ENCODE measurements at regions not wholly inside any gene's neighbourhood (a gene's known extent, or its start where the extent isn't known, plus 50 kb on each side); places are given as distances from the start of the nearest gene placed in this dataset.

DNA sequence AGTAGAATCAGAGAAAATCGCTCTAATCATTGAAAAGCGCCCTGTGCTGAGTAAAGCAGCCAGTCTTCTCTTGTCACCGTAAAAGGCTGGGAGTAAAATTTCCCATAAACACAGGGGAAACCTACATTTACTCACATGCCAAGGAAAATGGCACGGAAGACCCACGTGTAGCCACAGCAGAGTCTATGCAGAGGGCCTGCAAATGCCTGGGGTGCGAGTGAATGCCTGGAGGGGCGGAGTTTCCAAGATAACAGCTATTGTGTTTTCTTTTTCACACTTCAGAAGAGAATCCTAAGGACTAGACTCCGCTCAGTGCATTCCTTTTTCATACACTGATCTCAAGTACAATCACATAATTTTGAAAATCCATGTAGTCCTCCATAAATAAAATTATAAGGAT, 159.9 kb upstream of the FOXN3 start (continued):
- no peak for TF ChIP-seq POU2F2 (IDR thresholded peaks at IDR 0.05; ENCODE audit: borderline replicate concordance, low read depth, low read length)
- TF ChIP-seq SIN3A (IDR thresholded peaks at IDR 0.05; ENCODE audit: low read depth, low read length), result no peak
- TF ChIP-seq, protein P1, sequence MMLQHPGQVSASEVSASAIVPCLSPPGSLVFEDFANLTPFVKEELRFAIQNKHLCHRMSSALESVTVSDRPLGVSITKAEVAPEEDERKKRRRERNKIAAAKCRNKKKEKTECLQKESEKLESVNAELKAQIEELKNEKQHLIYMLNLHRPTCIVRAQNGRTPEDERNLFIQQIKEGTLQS (IDR thresholded peaks at IDR 0.05; ENCODE audit: borderline replicate concordance, extremely low read depth, low read depth, low read length), result no peak
- TF ChIP-seq, protein P2, sequence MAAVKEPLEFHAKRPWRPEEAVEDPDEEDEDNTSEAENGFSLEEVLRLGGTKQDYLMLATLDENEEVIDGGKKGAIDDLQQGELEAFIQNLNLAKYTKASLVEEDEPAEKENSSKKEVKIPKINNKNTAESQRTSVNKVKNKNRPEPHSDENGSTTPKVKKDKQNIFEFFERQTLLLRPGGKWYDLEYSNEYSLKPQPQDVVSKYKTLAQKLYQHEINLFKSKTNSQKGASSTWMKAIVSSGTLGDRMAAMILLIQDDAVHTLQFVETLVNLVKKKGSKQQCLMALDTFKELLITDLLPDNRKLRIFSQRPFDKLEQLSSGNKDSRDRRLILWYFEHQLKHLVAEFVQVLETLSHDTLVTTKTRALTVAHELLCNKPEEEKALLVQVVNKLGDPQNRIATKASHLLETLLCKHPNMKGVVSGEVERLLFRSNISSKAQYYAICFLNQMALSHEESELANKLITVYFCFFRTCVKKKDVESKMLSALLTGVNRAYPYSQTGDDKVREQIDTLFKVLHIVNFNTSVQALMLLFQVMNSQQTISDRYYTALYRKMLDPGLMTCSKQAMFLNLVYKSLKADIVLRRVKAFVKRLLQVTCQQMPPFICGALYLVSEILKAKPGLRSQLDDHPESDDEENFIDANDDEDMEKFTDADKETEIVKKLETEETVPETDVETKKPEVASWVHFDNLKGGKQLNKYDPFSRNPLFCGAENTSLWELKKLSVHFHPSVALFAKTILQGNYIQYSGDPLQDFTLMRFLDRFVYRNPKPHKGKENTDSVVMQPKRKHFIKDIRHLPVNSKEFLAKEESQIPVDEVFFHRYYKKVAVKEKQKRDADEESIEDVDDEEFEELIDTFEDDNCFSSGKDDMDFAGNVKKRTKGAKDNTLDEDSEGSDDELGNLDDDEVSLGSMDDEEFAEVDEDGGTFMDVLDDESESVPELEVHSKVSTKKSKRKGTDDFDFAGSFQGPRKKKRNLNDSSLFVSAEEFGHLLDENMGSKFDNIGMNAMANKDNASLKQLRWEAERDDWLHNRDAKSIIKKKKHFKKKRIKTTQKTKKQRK (IDR thresholded peaks at IDR 0.05; ENCODE audit: low read depth, low read length), result no peak

DNA sequence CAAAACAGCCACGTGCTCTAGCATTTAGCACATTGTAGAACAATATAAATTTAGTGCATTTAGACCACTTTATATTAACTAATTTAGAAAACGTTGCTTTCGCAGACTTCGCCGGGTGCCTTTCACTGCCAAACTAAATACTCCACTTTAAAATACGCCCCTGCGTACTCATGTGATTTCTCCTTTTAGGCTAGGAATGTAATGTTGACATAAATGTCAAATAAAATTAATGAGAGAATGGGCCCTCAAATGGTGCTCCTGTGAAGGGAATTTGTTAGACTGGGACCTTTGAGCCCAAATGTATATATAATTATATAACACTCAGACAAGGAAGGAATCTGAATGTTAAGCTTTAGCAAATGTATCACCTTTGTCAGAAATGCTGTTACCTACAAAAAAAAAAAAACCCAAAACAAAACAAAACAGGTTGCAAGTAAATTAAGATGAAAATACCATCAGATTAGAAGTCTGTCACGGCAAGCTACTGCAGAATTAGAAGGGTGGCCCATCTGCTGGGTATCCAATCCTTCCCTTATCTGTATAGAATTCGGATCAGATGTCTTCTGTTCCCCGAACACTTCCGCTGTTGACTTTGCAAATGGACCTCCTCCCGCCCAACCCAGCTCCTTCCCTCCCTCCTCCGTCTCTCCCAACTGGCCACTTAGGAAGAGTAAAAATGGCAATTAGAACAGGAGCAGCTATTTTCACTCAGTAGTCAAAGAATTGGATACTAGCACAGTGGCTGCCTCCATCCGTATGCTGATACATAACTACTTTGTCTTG, 159.3 kb upstream of the FOXN3 start:
- no peak for DNase-seq (ENCODE audit: low read depth, low spot score)
- Histone ChIP-seq H3K79me2 (ENCODE audit: control insufficient read depth, insufficient read depth, low read length) (no peaks in the 10 kb centered on the region), H3K4me3 (no peak overlapping the region), H3K36me3 (ENCODE audit: control insufficient read depth in 2 of 2, insufficient read depth in 2 of 2, low read length in 1 of 2) (no peaks in the 10 kb centered on the region), H3K27ac (ENCODE audit: control insufficient read depth, insufficient read depth) (no peak overlapping the region), H3K9me3 (replicated peaks; ENCODE audit: control insufficient read depth, insufficient read depth, low read length) (no peaks in the 10 kb centered on the region), H3K4me2 (ENCODE audit: control insufficient read depth, insufficient read depth) (no peak overlapping the region), H3K9ac (ENCODE audit: control insufficient read depth, insufficient read depth, low read length) (no peak overlapping the region), H3K4me1 (ENCODE audit: control insufficient read depth, insufficient read depth, low read length) (no peaks in the 10 kb centered on the region), H3K27me3 (replicated peaks in 1 of 2; ENCODE audit: control insufficient read depth in 2 of 2, insufficient read depth in 2 of 2, low read length in 1 of 2) (no peaks in the 10 kb centered on the region), H2AFZ (ENCODE audit: control insufficient read depth, low read depth, low read length) (no peak overlapping the region), H4K20me1 (ENCODE audit: control insufficient read depth, insufficient read depth) (no peaks in the 10 kb centered on the region)
- POLR2A ChIA-PET, result no interaction called here
- BruUV-seq (replicated peaks), result no TSS peak
- no peak for FAIRE-seq
- CTCF ChIA-PET, result no interaction called here
- ATAC-seq, result no peak
- RAD21 ChIA-PET (ENCODE audit: unreplicated experiment), result no interaction called here
- 88% methylated on average over 14 of the region's 14 CpGs for WGBS (ENCODE audit: insufficient coverage, insufficient replicate concordance, low lambda C conversion rate, missing lambda C conversion rate)
- intact Hi-C loops (cut with micrococcal nuclease; ENCODE audit: unreplicated experiment), result no loop called here
- SMC1A ChIA-PET (ENCODE audit: uncharacterized antibody, unreplicated experiment), result interaction anchor here (0.6 to 0.8 kb wide), 3 partner anchors 66 to 140 kb away, joined by 3 read pairs; no protein-coding TSS in a partner anchor
- in situ Hi-C loops (cut with MboI), result no loop called here
- TF ChIP-seq HDAC6 (IDR thresholded peaks at IDR 0.05; ENCODE audit: unreplicated experiment), result no peak
- TF ChIP-seq BRCA1 (IDR thresholded peaks at IDR 0.05; ENCODE audit: low read depth, low read length), result no peak

All from GM12878 (cell line).